ENCODE measurements at regions not wholly inside any gene's neighbourhood (a gene's known extent, or its start where the extent isn't known, plus 50 kb on each side); places are given as distances from the start of the nearest gene placed in this dataset.

DNA sequence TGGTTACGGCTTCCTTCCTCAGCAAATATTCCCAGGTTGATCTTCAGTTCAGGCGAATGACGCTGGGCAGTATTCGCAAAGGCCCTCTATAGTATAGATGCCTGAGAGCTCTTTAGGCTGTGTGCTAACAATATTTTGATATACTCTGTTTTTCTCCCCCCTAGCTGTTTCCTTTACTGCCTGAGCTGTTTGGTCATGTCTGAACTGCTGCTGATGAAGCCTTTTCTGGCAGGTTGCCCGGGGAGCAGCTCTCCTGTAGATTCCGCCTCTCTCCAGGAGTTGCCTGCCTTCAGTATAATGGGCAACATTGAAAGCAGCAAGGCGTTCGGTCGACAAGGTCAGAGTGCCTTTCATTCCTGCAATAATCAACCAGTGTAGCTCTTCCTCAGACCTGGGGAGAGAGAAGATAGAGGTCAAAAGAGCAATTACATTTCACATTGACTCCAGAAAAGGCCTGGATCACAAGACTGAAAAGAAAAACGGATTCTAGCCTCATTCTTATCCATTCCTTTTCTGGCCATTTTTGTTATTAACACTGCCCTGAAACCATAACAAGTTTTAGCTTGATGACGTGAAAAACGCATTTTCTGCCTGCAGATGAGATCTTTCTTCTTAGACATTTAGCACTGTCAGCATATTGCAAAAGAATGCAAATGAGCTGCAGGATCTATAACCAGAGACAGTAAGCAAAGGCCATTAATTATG lies 60.1 kb upstream of the ZNF608 start (continued):
- TF ChIP-seq, protein P1, sequence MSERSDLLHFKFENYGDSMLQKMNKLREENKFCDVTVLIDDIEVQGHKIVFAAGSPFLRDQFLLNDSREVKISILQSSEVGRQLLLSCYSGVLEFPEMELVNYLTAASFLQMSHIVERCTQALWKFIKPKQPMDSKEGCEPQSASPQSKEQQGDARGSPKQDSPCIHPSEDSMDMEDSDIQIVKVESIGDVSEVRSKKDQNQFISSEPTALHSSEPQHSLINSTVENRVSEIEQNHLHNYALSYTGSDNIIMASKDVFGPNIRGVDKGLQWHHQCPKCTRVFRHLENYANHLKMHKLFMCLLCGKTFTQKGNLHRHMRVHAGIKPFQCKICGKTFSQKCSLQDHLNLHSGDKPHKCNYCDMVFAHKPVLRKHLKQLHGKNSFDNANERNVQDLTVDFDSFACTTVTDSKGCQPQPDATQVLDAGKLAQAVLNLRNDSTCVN (CRISPR knock-in tag; IDR thresholded peaks at IDR 0.05; ENCODE audit: borderline replicate concordance), result 0 out of 2 replicates have a peak, but pooled peaks have one; percentile 22
- TF ChIP-seq REL (CRISPR knock-in tag; conservative IDR thresholded peaks at IDR 0.05), result no peak
- no peak for TF ChIP-seq GFI1 (CRISPR knock-in tag; IDR thresholded peaks at IDR 0.05; ENCODE audit: borderline replicate concordance)
- TF ChIP-seq ZNF225 (CRISPR knock-in tag; IDR thresholded peaks at IDR 0.05), result no peak
- peak; percentile 22; the same call in 1 of the 2 replicates for TF ChIP-seq HMG20A (CRISPR knock-in tag; IDR thresholded peaks at IDR 0.05; ENCODE audit: borderline replicate concordance)
- TF ChIP-seq RARA (CRISPR knock-in tag; IDR thresholded peaks at IDR 0.05), result 0 out of 2 replicates have a peak, but pooled peaks have one; percentile 24
- TF ChIP-seq ZNF292 (CRISPR knock-in tag; IDR thresholded peaks at IDR 0.05; ENCODE audit: borderline replicate concordance, low read depth), result peak; percentile 47; the same call in 1 of the 2 replicates
- 0 out of 2 replicates have a peak, but pooled peaks have one; percentile 14 for TF ChIP-seq HOXA3 (CRISPR knock-in tag; IDR thresholded peaks at IDR 0.05)
- TF ChIP-seq TSC22D2 (CRISPR knock-in tag; IDR thresholded peaks at IDR 0.05; ENCODE audit: borderline replicate concordance), result no peak
- no peak for TF ChIP-seq NR1H2 (CRISPR knock-in tag; IDR thresholded peaks at IDR 0.05; ENCODE audit: borderline replicate concordance, low read depth)
- TF ChIP-seq GTF3A (CRISPR knock-in tag; conservative IDR thresholded peaks at IDR 0.05), result no peak
- peak; percentile 27; the same call in 1 of the 2 replicates for TF ChIP-seq HDAC1 (CRISPR knock-in tag; IDR thresholded peaks at IDR 0.05)
- TF ChIP-seq, protein P2, sequence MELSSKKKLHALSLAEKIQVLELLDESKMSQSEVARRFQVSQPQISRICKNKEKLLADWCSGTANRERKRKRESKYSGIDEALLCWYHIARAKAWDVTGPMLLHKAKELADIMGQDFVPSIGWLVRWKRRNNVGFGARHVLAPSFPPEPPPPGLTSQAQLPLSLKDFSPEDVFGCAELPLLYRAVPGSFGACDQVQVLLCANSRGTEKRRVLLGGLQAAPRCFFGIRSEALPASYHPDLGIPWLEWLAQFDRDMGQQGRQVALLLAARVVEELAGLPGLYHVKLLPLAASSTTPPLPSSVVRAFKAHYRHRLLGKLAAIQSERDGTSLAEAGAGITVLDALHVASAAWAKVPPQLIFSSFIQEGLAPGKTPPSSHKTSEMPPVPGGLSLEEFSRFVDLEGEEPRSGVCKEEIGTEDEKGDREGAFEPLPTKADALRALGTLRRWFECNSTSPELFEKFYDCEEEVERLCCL (CRISPR knock-in tag; IDR thresholded peaks at IDR 0.05; ENCODE audit: borderline replicate concordance), result no peak
- TF ChIP-seq FOXA1 (IDR thresholded peaks at IDR 0.05), result no peak
- no peak for TF ChIP-seq FOXA1 (CRISPR knock-in tag; IDR thresholded peaks at IDR 0.05)
- TF ChIP-seq ZNF331 (CRISPR knock-in tag; IDR thresholded peaks at IDR 0.05), result 0 out of 2 replicates have a peak, but pooled peaks have one; percentile 31
- TF ChIP-seq ZFP36 (IDR thresholded peaks at IDR 0.05; ENCODE audit: borderline replicate concordance, low read depth, low read length, partially characterized antibody), result no peak
- TF ChIP-seq, protein P3, sequence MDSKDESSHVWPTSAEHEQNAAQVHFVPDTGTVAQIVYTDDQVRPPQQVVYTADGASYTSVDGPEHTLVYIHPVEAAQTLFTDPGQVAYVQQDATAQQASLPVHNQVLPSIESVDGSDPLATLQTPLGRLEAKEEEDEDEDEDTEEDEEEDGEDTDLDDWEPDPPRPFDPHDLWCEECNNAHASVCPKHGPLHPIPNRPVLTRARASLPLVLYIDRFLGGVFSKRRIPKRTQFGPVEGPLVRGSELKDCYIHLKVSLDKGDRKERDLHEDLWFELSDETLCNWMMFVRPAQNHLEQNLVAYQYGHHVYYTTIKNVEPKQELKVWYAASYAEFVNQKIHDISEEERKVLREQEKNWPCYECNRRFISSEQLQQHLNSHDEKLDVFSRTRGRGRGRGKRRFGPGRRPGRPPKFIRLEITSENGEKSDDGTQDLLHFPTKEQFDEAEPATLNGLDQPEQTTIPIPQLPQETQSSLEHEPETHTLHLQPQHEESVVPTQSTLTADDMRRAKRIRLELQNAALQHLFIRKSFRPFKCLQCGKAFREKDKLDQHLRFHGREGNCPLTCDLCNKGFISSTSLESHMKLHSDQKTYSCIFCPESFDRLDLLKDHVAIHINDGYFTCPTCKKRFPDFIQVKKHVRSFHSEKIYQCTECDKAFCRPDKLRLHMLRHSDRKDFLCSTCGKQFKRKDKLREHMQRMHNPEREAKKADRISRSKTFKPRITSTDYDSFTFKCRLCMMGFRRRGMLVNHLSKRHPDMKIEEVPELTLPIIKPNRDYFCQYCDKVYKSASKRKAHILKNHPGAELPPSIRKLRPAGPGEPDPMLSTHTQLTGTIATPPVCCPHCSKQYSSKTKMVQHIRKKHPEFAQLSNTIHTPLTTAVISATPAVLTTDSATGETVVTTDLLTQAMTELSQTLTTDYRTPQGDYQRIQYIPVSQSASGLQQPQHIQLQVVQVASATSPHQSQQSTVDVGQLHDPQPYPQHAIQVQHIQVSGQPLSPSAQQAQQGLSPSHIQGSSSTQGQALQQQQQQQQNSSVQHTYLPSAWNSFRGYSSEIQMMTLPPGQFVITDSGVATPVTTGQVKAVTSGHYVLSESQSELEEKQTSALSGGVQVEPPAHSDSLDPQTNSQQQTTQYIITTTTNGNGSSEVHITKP (CRISPR knock-in tag; IDR thresholded peaks at IDR 0.05; ENCODE audit: low read depth), result no peak
- TF ChIP-seq ZNF446 (CRISPR knock-in tag; IDR thresholded peaks at IDR 0.05), result no peak
- TF ChIP-seq MAFF (IDR thresholded peaks at IDR 0.05; ENCODE audit: low read depth, low read length), result peak; percentile 96
- TF ChIP-seq ZNF550 (CRISPR knock-in tag; IDR thresholded peaks at IDR 0.05; ENCODE audit: borderline replicate concordance), result no peak
- 0 out of 2 replicates have a peak, but pooled peaks have one; percentile 13 for TF ChIP-seq CEBPG (CRISPR knock-in tag; IDR thresholded peaks at IDR 0.05)
- TF ChIP-seq, protein P4, sequence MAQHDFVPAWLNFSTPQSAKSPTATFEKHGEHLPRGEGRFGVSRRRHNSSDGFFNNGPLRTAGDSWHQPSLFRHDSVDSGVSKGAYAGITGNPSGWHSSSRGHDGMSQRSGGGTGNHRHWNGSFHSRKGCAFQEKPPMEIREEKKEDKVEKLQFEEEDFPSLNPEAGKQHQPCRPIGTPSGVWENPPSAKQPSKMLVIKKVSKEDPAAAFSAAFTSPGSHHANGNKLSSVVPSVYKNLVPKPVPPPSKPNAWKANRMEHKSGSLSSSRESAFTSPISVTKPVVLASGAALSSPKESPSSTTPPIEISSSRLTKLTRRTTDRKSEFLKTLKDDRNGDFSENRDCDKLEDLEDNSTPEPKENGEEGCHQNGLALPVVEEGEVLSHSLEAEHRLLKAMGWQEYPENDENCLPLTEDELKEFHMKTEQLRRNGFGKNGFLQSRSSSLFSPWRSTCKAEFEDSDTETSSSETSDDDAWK (CRISPR knock-in tag; IDR thresholded peaks at IDR 0.05), result no peak
- no peak for TF ChIP-seq TRIM24 (CRISPR knock-in tag; IDR thresholded peaks at IDR 0.05)

All from HepG2 (cell line).